HG02885 (cell line): ENCODE measurements at regions not wholly inside any gene's neighbourhood (a gene's known extent, or its start where the extent isn't known, plus 50 kb on each side); places are given as distances from the start of the nearest gene placed in this dataset.

Experiments used
- ATAC-seq: cut with Tn5 transposase; IDR thresholded peaks from one replicate; pipeline ENCODE4 v1.9.1; 2021; ENCODE audit warnings: mild to moderate bottlenecking; ENCODE audit not compliant: unreplicated experiment, poor library complexity

- ATAC-seq: no peak
Measured at GRCh38 chr10:78952686-78953085, 116.1 kb upstream of the ZMIZ1 start.

GRCh38 chr10:78953113-78953798 is 115.5 kb upstream of the ZMIZ1 start:
- ATAC-seq: no peak

- no peak for ATAC-seq
Measured at GRCh38 chr10:78953799-78954297, 114.9 kb upstream of the ZMIZ1 start.

GRCh38 chr10:78954689-78955088 is 114.1 kb upstream of the ZMIZ1 start:
- no peak for ATAC-seq

- no peak for ATAC-seq
Measured at GRCh38 chr10:78955206-78955605, 113.6 kb upstream of the ZMIZ1 start.

- ATAC-seq: no peak
Measured at GRCh38 chr10:78956391-78956790, 112.4 kb upstream of the ZMIZ1 start.

- no peak for ATAC-seq
Measured at GRCh38 chr10:78957471-78958039, 111.2 kb upstream of the ZMIZ1 start.

GRCh38 chr10:78959217-78959923 is 109.4 kb upstream of the ZMIZ1 start:
- no peak for ATAC-seq

GRCh38 chr10:78959924-78960285 is 108.9 kb upstream of the ZMIZ1 start:
- no peak for ATAC-seq

- no peak for ATAC-seq
Measured at GRCh38 chr10:78960316-78960800, 108.4 kb upstream of the ZMIZ1 start.

GRCh38 chr10:78961760-78962159 is 107.0 kb upstream of the ZMIZ1 start:
- no peak for ATAC-seq

- ATAC-seq: no peak
Measured at GRCh38 chr10:78963074-78964034, 105.4 kb upstream of the ZMIZ1 start.

- ATAC-seq: no peak
Measured at GRCh38 chr10:78964274-78964951, 104.4 kb upstream of the ZMIZ1 start.

GRCh38 chr10:78964952-78965633 is 103.7 kb upstream of the ZMIZ1 start:
- no peak for ATAC-seq

GRCh38 chr10:78966182-78966787 is 102.5 kb upstream of the ZMIZ1 start:
- ATAC-seq: no peak

- ATAC-seq: no peak
Measured at GRCh38 chr10:78966844-78967488, 101.8 kb upstream of the ZMIZ1 start.

- ATAC-seq: no peak
Measured at GRCh38 chr10:78968300-78968942, 100.3 kb upstream of the ZMIZ1 start.

- ATAC-seq: no peak
Measured at GRCh38 chr10:78968943-78969342, 99.8 kb upstream of the ZMIZ1 start.
